ENCODE measurements at regions not wholly inside any gene's neighbourhood (a gene's known extent, or its start where the extent isn't known, plus 50 kb on each side); places are given as distances from the start of the nearest gene placed in this dataset.

DNA sequence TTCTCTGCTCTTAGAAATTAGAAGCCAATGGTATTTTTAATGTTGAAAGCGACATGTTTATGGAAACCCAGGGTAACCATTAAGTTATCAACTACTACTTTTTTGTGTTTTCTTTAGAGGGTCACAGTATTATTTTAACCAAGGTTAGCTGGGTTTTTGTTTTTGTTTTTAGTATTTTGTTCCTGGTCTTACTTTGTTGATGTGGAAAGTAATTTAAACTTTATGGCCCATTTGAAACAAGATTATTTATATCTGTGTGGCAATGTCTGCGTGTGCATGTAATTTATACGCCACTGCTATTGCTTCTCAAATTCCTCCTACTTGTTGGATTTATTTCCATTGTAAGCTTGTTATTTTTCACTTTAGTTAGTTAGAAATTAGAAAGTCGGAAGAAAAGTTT lies 722.1 kb upstream of the NR2F2 start:
- ChIA-PET POLR2A (no interaction called here), CTCF (no interaction called here)
- no peak overlapping the region for H3K4me2 ChIP-seq
- no peak for TF ChIP-seq RCOR1 (IDR thresholded peaks at IDR 0.05; ENCODE audit: low read length)
- TF ChIP-seq JUND (IDR thresholded peaks at IDR 0.05): no peak
- no peak for TF ChIP-seq RXRA (IDR thresholded peaks at IDR 0.05; ENCODE audit: borderline replicate concordance, low read depth)
- TF ChIP-seq FOSL2 (IDR thresholded peaks at IDR 0.05; ENCODE audit: borderline replicate concordance, low read depth): no peak
- TF ChIP-seq USF1 (IDR thresholded peaks at IDR 0.05; ENCODE audit: borderline replicate concordance, low read depth): no peak
- TF ChIP-seq, protein P1, sequence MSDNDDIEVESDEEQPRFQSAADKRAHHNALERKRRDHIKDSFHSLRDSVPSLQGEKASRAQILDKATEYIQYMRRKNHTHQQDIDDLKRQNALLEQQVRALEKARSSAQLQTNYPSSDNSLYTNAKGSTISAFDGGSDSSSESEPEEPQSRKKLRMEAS (IDR thresholded peaks at IDR 0.05; ENCODE audit: low read depth): no peak
- no peak for TF ChIP-seq TEAD4 (IDR thresholded peaks at IDR 0.05; ENCODE audit: borderline replicate concordance, insufficient read depth)
- no peak for TF ChIP-seq POLR2AphosphoS5 (IDR thresholded peaks at IDR 0.05; ENCODE audit: low read depth, low read length)
- no peak for TF ChIP-seq YY1 (IDR thresholded peaks at IDR 0.05; ENCODE audit: low read depth)
- TF ChIP-seq, protein P2, sequence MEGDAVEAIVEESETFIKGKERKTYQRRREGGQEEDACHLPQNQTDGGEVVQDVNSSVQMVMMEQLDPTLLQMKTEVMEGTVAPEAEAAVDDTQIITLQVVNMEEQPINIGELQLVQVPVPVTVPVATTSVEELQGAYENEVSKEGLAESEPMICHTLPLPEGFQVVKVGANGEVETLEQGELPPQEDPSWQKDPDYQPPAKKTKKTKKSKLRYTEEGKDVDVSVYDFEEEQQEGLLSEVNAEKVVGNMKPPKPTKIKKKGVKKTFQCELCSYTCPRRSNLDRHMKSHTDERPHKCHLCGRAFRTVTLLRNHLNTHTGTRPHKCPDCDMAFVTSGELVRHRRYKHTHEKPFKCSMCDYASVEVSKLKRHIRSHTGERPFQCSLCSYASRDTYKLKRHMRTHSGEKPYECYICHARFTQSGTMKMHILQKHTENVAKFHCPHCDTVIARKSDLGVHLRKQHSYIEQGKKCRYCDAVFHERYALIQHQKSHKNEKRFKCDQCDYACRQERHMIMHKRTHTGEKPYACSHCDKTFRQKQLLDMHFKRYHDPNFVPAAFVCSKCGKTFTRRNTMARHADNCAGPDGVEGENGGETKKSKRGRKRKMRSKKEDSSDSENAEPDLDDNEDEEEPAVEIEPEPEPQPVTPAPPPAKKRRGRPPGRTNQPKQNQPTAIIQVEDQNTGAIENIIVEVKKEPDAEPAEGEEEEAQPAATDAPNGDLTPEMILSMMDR (IDR thresholded peaks at IDR 0.05): no peak
- no peak for TF ChIP-seq ZBTB33 (IDR thresholded peaks at IDR 0.05; ENCODE audit: borderline replicate concordance, low read depth)
- TF ChIP-seq EP300 (IDR thresholded peaks at IDR 0.05; ENCODE audit: borderline replicate concordance in 1 of 2, low read depth in 1 of 2, low read length in 1 of 2): no peak
- no peak for TF ChIP-seq EZH2phosphoT487 (IDR thresholded peaks at IDR 0.05; ENCODE audit: borderline replicate concordance, low read depth)
- TF ChIP-seq SMC3 (IDR thresholded peaks at IDR 0.05; ENCODE audit: low read depth, low read length): no peak
- TF ChIP-seq, protein P3, sequence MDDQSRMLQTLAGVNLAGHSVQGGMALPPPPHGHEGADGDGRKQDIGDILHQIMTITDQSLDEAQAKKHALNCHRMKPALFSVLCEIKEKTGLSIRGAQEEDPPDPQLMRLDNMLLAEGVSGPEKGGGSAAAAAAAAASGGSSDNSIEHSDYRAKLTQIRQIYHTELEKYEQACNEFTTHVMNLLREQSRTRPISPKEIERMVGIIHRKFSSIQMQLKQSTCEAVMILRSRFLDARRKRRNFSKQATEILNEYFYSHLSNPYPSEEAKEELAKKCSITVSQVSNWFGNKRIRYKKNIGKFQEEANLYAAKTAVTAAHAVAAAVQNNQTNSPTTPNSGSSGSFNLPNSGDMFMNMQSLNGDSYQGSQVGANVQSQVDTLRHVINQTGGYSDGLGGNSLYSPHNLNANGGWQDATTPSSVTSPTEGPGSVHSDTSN (IDR thresholded peaks at IDR 0.05): no peak
- TF ChIP-seq SIN3A (IDR thresholded peaks at IDR 0.05; ENCODE audit: borderline replicate concordance, low read depth, low read length): no peak
- no peak for TF ChIP-seq GABPA (IDR thresholded peaks at IDR 0.05; ENCODE audit: low read depth)
- no peak for TF ChIP-seq MEF2A (IDR thresholded peaks at IDR 0.05; ENCODE audit: borderline replicate concordance, low read depth)
- H3K9me3 ChIP-seq: no peaks in the 10 kb centered on the region
- H3K27ac ChIP-seq (ENCODE audit: low read depth in 2 of 2, low read length in 1 of 2): 0 out of 4 replicates have a peak overlapping the region, but pooled peaks of 1 of the 2 experiments have one; percentile 8
- peaks cover 5% of the 10 kb centered on the region for H3F3A ChIP-seq (replicated peaks; ENCODE audit: insufficient read depth)
- H4K20me1 ChIP-seq (ENCODE audit: insufficient read depth): no peaks in the 10 kb centered on the region
- 31% methylated on average over 4 of the region's 4 CpGs for WGBS (ENCODE audit: low lambda C conversion rate)
- no peak overlapping the region for H3K9ac ChIP-seq
- H3K4me1 ChIP-seq (ENCODE audit: control insufficient read depth in 1 of 2, insufficient read depth in 2 of 2, low read depth in 1 of 2, low read length in 1 of 2): peaks cover 0 to 26% of the 10 kb centered on the region in 2 experiments; a peak in 2 of 4 replicates
- H3K79me2 ChIP-seq (ENCODE audit: insufficient read depth): no peaks in the 10 kb centered on the region
- no peaks in the 10 kb centered on the region for H3K27me3 ChIP-seq (ENCODE audit: insufficient read depth)
- H3K36me3 ChIP-seq (replicated peaks in 1 of 2; ENCODE audit: control insufficient read depth in 1 of 2, insufficient read depth in 2 of 2, low read length in 1 of 2): no peaks in the 10 kb centered on the region
- no peak for DNase-seq
- H3K9me2 ChIP-seq: no peaks in the 10 kb centered on the region
- no peak overlapping the region for H3K4me3 ChIP-seq (ENCODE audit: low read depth in 2 of 2, low read length in 1 of 2)
- peak overlapping the region; percentile 74 for H2AFZ ChIP-seq (ENCODE audit: low read depth)
